ENCODE measurements at regions not wholly inside any gene's neighbourhood (a gene's known extent, or its start where the extent isn't known, plus 50 kb on each side); places are given as distances from the start of the nearest gene placed in this dataset.
"Not testable (repeated sequence)": the region's sequence is repeated elsewhere in the genome, so short reads cannot be mapped to it uniquely, and the experiment has no call there.

DNA sequence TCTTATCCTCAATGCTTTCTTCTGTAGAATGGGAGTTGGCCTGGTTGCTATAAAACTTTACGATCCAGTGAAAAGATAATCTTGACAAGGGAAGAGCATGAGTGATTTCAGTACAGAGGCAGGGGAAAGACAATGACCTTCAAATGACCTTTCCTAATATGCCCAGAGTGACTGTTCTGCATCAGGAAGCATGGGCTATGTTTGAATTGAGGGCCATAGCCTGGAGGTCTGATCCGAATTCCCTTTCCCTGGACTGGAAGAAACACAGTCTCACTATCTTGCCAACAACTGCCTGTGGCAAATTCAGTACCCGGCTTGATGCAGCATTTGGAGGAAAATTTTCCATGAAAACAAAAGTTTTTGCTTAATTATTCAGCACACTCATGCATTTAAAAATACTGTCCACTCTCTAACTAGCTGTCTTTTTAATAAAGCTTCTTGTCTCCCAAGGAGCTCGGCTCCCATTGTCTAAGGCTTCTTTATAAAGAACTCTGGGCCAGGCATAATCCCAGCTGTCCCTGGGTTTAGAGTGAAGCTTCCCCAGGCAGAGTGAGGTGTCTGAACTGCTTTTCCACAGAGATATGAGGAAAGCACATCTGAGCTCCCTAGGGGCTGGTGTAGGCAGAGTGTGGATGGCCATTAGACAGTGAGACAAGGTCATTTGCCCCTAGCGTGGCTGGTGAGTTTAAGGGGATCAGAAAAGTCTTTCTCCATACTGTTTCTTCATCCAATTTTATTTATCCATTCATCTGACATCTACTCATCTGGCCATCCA is 132.7 kb upstream of the CADM1 start:
- ATAC-seq = no peak
- intact Hi-C loops (cut with DNase I, micrococcal nuclease) = no loop called here
- no peak for DNase-seq

GRCh38 chr11:115633977-115634376 is 129.8 kb upstream of the CADM1 start:
- DNase-seq; ATAC-seq; intact Hi-C loops (cut with DNase I, micrococcal nuclease); H3K4me1 ChIP-seq (ENCODE audit: low read depth); H3K4me3 ChIP-seq; H3K9me3 ChIP-seq; H3K36me3 ChIP-seq (ENCODE audit: low read depth): not testable (repeated sequence)

More for the DNA sequence above, 132.7 kb upstream of the CADM1 start:
- Histone ChIP-seq H3K4me1 (ENCODE audit: low read depth) (no peaks in the 10 kb centered on the region), H3K4me3 (no peak overlapping the region), H3K9me3 (no peaks in the 10 kb centered on the region), H3K36me3 (ENCODE audit: low read depth) (no peaks in the 10 kb centered on the region)
- TF ChIP-seq, protein P1, sequence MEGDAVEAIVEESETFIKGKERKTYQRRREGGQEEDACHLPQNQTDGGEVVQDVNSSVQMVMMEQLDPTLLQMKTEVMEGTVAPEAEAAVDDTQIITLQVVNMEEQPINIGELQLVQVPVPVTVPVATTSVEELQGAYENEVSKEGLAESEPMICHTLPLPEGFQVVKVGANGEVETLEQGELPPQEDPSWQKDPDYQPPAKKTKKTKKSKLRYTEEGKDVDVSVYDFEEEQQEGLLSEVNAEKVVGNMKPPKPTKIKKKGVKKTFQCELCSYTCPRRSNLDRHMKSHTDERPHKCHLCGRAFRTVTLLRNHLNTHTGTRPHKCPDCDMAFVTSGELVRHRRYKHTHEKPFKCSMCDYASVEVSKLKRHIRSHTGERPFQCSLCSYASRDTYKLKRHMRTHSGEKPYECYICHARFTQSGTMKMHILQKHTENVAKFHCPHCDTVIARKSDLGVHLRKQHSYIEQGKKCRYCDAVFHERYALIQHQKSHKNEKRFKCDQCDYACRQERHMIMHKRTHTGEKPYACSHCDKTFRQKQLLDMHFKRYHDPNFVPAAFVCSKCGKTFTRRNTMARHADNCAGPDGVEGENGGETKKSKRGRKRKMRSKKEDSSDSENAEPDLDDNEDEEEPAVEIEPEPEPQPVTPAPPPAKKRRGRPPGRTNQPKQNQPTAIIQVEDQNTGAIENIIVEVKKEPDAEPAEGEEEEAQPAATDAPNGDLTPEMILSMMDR (IDR thresholded peaks at IDR 0.05) = no peak

DNA sequence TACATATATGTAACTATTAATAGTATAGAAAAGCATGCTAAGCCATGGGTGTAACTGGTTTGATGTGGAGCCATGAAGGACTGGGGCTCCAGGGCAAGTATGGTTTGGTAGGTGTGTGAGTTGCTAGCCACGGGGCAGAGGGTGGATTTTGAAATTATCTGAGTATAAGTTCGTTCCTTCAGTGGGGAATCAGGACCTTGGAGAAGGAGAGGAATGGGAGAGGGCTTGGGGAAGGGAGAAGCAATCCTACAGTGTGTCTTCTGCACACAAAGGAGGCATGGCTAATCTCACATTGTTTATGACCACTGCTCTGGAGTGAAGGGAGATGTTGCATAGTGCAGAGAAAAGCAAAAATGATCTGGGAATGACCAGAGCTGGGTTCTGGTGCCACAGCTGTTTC is 127.8 kb upstream of the CADM1 start:
- intact Hi-C loops (cut with DNase I, micrococcal nuclease) = no loop called here
- no peak for ATAC-seq

GRCh38 chr11:115631609-115632008 is 127.4 kb upstream of the CADM1 start:
- ATAC-seq (no peak), DNase-seq (no peak)
- Histone ChIP-seq H3K36me3 (ENCODE audit: low read depth) (no peaks in the 10 kb centered on the region), H3K9me3 (no peaks in the 10 kb centered on the region), H3K4me3 (no peak overlapping the region), H3K4me1 (ENCODE audit: low read depth) (no peaks in the 10 kb centered on the region)
- TF ChIP-seq, protein P1 (IDR thresholded peaks at IDR 0.05) = no peak
- intact Hi-C loops (cut with DNase I, micrococcal nuclease) = no loop called here

More for the DNA sequence above, 127.8 kb upstream of the CADM1 start:
- Histone ChIP-seq H3K4me3 (no peak overlapping the region), H3K36me3 (ENCODE audit: low read depth) (no peaks in the 10 kb centered on the region), H3K4me1 (ENCODE audit: low read depth) (no peaks in the 10 kb centered on the region), H3K9me3 (no peaks in the 10 kb centered on the region)
- TF ChIP-seq, protein P1 (IDR thresholded peaks at IDR 0.05) = no peak
- no peak for DNase-seq

DNA sequence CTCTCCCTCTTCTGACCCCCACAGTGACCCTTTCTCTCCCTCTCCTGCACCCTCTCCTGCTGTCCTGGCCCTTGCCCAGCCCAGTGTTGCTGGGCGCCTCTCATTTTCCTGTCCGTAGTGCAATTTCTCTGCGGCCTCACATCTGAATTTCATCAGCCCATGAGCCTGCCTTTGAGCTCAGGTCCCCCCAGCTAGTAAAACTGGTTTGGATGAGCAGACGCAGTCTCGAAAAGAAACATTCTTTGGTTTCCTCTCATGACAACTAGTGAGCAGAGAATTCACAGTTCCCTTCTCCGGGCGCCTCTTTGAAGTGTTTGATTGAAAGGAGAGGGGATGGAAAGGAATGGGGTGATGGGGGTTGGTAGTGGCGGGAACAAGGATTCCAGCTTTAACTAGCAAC is 126.0 kb upstream of the CADM1 start:
- H3K4me3 ChIP-seq = no peak overlapping the region
- TF ChIP-seq, protein P1 (IDR thresholded peaks at IDR 0.05) = no peak
- H3K4me1 ChIP-seq (ENCODE audit: low read depth) = no peaks in the 10 kb centered on the region
- DNase-seq (no peak), ATAC-seq (no peak)
- H3K36me3 ChIP-seq (ENCODE audit: low read depth) = no peaks in the 10 kb centered on the region
- intact Hi-C loops (cut with DNase I, micrococcal nuclease) = no loop called here
- no peaks in the 10 kb centered on the region for H3K9me3 ChIP-seq

GRCh38 chr11:115629456-115630015 is 125.3 kb upstream of the CADM1 start:
- no peak for DNase-seq
- H3K36me3 ChIP-seq (ENCODE audit: low read depth) = no peaks in the 10 kb centered on the region
- no peak for ATAC-seq
- no peaks in the 10 kb centered on the region for H3K9me3 ChIP-seq
- no peak overlapping the region for H3K4me3 ChIP-seq
- intact Hi-C loops (cut with DNase I, micrococcal nuclease) = no loop called here
- TF ChIP-seq, protein P1 (IDR thresholded peaks at IDR 0.05) = no peak
- H3K4me1 ChIP-seq (ENCODE audit: low read depth) = no peaks in the 10 kb centered on the region
